Erythroblast (primary cell): ENCODE measurements at regions not wholly inside any gene's neighbourhood (a gene's known extent, or its start where the extent isn't known, plus 50 kb on each side); places are given as distances from the start of the nearest gene placed in this dataset.

Experiments
- GATA1 ChIP-seq: IDR thresholded peaks from 2 replicates; pipeline ENCODE4 v1.6.1; 2011; ENCODE audit warnings: low read depth, mild to moderate bottlenecking, control low read depth, low read length, moderate library complexity
- POLR2A ChIP-seq: IDR thresholded peaks from 2 replicates; pipeline ENCODE4 v1.6.1; 2011; ENCODE audit warnings: mild to moderate bottlenecking, low read length

DNA sequence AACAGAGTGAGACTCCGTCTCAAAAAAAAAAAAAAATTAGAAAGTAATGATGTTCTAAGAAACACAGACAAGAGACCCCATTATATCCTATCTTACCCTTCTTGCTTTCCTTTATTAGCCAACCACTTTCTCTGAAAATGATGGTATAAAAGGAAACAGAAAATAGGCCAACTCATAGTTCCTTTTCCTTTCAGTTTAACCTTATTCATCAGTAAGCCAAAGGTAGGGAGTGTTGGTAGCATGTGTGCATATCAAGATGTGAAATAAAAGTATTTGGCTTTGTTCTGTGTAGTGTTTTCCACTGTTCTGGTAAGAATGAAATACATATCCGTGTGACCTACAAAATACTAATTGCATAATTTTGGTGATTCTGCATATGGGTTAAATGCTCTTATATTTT, 266.6 kb downstream of the ZNF674 start:
- TF ChIP-seq POLR2A (no peak), GATA1 (no peak)
